ENCODE measurements at regions not wholly inside any gene's neighbourhood (a gene's known extent, or its start where the extent isn't known, plus 50 kb on each side); places are given as distances from the start of the nearest gene placed in this dataset.

DNA sequence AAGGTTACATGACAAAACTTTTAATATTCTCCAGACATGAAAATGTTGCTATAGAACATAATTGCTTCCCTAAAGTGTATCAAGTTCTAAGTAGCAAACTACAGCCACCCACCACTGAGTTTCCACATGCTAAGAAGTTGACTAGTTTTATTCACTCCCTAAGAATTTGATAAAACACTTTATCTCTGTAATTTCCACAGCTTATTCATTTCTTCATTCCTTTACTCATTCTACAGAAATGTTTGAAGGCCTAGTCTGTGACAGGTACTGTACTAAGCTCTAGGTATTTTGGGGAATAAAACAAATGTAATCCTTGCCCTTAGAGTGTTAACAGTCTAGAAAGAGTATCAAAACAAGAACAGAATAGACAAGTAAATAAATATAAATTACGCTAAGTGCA, 101.8 kb upstream of the DIAPH3 start:
- H4K20me1 ChIP-seq (replicated peaks; ENCODE audit: insufficient read depth) = no peaks in the 10 kb centered on the region
- DNase-seq (ENCODE audit: low spot score) = no peak
- Mint-ChIP-seq H3K4me3 (no peak overlapping the region), H3K27ac (no peak overlapping the region), H3K9me3 (peaks cover 10% of the 10 kb centered on the region; the same call in 2 of the 3 replicates), H3K4me1 (peaks cover 16% of the 10 kb centered on the region), H3K27me3 (ENCODE audit: insufficient read depth, low read depth, poor library complexity) (peaks cover 2% of the 10 kb centered on the region), H3K36me3 (ENCODE audit: low read depth) (peaks cover 8% of the 10 kb centered on the region; the same call in 1 of the 3 replicates)
- no peaks in the 10 kb centered on the region for H3K79me2 ChIP-seq (replicated peaks; ENCODE audit: insufficient read depth)
- no peak for ATAC-seq
- no peak for TF ChIP-seq JUNB (IDR thresholded peaks at IDR 0.05; ENCODE audit: unreplicated experiment)
- no peak for TF ChIP-seq NANOG (IDR thresholded peaks at IDR 0.05; ENCODE audit: borderline replicate concordance)
- TF ChIP-seq, protein P1, sequence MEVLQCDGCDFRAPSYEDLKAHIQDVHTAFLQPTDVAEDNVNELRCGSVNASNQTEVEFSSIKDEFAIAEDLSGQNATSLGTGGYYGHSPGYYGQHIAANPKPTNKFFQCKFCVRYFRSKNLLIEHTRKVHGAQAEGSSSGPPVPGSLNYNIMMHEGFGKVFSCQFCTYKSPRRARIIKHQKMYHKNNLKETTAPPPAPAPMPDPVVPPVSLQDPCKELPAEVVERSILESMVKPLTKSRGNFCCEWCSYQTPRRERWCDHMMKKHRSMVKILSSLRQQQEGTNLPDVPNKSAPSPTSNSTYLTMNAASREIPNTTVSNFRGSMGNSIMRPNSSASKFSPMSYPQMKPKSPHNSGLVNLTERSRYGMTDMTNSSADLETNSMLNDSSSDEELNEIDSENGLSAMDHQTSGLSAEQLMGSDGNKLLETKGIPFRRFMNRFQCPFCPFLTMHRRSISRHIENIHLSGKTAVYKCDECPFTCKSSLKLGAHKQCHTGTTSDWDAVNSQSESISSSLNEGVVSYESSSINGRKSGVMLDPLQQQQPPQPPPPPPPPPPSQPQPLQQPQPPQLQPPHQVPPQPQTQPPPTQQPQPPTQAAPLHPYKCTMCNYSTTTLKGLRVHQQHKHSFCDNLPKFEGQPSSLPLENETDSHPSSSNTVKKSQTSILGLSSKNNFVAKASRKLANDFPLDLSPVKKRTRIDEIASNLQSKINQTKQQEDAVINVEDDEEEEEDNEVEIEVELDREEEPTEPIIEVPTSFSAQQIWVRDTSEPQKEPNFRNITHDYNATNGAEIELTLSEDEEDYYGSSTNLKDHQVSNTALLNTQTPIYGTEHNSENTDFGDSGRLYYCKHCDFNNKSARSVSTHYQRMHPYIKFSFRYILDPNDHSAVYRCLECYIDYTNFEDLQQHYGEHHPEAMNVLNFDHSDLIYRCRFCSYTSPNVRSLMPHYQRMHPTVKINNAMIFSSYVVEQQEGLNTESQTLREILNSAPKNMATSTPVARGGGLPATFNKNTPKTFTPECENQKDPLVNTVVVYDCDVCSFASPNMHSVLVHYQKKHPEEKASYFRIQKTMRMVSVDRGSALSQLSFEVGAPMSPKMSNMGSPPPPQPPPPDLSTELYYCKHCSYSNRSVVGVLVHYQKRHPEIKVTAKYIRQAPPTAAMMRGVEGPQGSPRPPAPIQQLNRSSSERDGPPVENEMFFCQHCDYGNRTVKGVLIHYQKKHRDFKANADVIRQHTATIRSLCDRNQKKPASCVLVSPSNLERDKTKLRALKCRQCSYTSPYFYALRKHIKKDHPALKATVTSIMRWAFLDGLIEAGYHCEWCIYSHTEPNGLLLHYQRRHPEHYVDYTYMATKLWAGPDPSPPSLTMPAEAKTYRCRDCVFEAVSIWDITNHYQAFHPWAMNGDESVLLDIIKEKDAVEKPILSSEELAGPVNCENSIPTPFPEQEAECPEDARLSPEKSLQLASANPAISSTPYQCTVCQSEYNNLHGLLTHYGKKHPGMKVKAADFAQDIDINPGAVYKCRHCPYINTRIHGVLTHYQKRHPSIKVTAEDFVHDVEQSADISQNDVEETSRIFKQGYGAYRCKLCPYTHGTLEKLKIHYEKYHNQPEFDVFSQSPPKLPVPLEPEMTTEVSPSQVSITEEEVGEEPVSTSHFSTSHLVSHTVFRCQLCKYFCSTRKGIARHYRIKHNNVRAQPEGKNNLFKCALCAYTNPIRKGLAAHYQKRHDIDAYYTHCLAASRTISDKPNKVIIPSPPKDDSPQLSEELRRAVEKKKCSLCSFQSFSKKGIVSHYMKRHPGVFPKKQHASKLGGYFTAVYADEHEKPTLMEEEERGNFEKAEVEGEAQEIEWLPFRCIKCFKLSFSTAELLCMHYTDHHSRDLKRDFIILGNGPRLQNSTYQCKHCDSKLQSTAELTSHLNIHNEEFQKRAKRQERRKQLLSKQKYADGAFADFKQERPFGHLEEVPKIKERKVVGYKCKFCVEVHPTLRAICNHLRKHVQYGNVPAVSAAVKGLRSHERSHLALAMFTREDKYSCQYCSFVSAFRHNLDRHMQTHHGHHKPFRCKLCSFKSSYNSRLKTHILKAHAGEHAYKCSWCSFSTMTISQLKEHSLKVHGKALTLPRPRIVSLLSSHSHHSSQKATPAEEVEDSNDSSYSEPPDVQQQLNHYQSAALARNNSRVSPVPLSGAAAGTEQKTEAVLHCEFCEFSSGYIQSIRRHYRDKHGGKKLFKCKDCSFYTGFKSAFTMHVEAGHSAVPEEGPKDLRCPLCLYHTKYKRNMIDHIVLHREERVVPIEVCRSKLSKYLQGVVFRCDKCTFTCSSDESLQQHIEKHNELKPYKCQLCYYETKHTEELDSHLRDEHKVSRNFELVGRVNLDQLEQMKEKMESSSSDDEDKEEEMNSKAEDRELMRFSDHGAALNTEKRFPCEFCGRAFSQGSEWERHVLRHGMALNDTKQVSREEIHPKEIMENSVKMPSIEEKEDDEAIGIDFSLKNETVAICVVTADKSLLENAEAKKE (CRISPR knock-in tag; IDR thresholded peaks at IDR 0.05) = no peak
- no peak for TF ChIP-seq ZNF114 (CRISPR knock-in tag; IDR thresholded peaks at IDR 0.05)
- no peak for TF ChIP-seq POLR2AphosphoS5 (IDR thresholded peaks at IDR 0.05; ENCODE audit: low read depth)
- TF ChIP-seq ZNF331 (CRISPR knock-in tag; IDR thresholded peaks at IDR 0.05; ENCODE audit: low read depth) = no peak
- TF ChIP-seq STAT1 (IDR thresholded peaks at IDR 0.05; ENCODE audit: unreplicated experiment) = no peak
- TF ChIP-seq, protein P2, sequence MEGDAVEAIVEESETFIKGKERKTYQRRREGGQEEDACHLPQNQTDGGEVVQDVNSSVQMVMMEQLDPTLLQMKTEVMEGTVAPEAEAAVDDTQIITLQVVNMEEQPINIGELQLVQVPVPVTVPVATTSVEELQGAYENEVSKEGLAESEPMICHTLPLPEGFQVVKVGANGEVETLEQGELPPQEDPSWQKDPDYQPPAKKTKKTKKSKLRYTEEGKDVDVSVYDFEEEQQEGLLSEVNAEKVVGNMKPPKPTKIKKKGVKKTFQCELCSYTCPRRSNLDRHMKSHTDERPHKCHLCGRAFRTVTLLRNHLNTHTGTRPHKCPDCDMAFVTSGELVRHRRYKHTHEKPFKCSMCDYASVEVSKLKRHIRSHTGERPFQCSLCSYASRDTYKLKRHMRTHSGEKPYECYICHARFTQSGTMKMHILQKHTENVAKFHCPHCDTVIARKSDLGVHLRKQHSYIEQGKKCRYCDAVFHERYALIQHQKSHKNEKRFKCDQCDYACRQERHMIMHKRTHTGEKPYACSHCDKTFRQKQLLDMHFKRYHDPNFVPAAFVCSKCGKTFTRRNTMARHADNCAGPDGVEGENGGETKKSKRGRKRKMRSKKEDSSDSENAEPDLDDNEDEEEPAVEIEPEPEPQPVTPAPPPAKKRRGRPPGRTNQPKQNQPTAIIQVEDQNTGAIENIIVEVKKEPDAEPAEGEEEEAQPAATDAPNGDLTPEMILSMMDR (conservative IDR thresholded peaks at IDR 0.05; ENCODE audit: low read depth in 2 of 2) = no peak
- TF ChIP-seq, protein P3, sequence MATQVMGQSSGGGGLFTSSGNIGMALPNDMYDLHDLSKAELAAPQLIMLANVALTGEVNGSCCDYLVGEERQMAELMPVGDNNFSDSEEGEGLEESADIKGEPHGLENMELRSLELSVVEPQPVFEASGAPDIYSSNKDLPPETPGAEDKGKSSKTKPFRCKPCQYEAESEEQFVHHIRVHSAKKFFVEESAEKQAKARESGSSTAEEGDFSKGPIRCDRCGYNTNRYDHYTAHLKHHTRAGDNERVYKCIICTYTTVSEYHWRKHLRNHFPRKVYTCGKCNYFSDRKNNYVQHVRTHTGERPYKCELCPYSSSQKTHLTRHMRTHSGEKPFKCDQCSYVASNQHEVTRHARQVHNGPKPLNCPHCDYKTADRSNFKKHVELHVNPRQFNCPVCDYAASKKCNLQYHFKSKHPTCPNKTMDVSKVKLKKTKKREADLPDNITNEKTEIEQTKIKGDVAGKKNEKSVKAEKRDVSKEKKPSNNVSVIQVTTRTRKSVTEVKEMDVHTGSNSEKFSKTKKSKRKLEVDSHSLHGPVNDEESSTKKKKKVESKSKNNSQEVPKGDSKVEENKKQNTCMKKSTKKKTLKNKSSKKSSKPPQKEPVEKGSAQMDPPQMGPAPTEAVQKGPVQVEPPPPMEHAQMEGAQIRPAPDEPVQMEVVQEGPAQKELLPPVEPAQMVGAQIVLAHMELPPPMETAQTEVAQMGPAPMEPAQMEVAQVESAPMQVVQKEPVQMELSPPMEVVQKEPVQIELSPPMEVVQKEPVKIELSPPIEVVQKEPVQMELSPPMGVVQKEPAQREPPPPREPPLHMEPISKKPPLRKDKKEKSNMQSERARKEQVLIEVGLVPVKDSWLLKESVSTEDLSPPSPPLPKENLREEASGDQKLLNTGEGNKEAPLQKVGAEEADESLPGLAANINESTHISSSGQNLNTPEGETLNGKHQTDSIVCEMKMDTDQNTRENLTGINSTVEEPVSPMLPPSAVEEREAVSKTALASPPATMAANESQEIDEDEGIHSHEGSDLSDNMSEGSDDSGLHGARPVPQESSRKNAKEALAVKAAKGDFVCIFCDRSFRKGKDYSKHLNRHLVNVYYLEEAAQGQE (IDR thresholded peaks at IDR 0.05; ENCODE audit: unreplicated experiment) = no peak
- TF ChIP-seq, protein P4, sequence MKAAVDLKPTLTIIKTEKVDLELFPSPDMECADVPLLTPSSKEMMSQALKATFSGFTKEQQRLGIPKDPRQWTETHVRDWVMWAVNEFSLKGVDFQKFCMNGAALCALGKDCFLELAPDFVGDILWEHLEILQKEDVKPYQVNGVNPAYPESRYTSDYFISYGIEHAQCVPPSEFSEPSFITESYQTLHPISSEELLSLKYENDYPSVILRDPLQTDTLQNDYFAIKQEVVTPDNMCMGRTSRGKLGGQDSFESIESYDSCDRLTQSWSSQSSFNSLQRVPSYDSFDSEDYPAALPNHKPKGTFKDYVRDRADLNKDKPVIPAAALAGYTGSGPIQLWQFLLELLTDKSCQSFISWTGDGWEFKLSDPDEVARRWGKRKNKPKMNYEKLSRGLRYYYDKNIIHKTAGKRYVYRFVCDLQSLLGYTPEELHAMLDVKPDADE (IDR thresholded peaks at IDR 0.05) = no peak
- TF ChIP-seq EZH2 (IDR thresholded peaks at IDR 0.05; ENCODE audit: low read depth, unreplicated experiment) = no peak
- TF ChIP-seq EZH2phosphoT487 (IDR thresholded peaks at IDR 0.05; ENCODE audit: unreplicated experiment) = no peak
- no peak for TF ChIP-seq CREB1 (CRISPR knock-in tag; IDR thresholded peaks at IDR 0.05; ENCODE audit: low read depth)
- no peaks in the 10 kb centered on the region; the same call in 1 of the 2 replicates for H3F3A ChIP-seq (replicated peaks; ENCODE audit: low read depth)
- no peak overlapping the region for H3K4me3 ChIP-seq
- H3K4me2 ChIP-seq = no peak overlapping the region
- H3K9me2 ChIP-seq (ENCODE audit: insufficient read depth) = no peaks in the 10 kb centered on the region; the same call in 1 of the 2 replicates
- no peak overlapping the region for H3K27ac ChIP-seq (ENCODE audit: low read depth)
- no peaks in the 10 kb centered on the region for H3K27me3 ChIP-seq (ENCODE audit: insufficient read depth)
- H2AFZ ChIP-seq = no peak overlapping the region
- H3K36me3 ChIP-seq (ENCODE audit: insufficient read depth) = no peaks in the 10 kb centered on the region
- H3K4me1 ChIP-seq (ENCODE audit: insufficient read depth) = peaks cover 37% of the 10 kb centered on the region
